AML-193 (cell line): ENCODE measurements at regions not wholly inside any gene's neighbourhood (a gene's known extent, or its start where the extent isn't known, plus 50 kb on each side); places are given as distances from the start of the nearest gene placed in this dataset.

Experiments
- DNase-seq, 2 experiments: peaks; one replicate each; lab custom pipeline; 2025; lab: John Stamatoyannopoulos, UW

GRCh38 chr10:128713471-128713870 lies 587.2 kb upstream of the MKI67 start:
- no peak for DNase-seq

- DNase-seq, result no peak
Measured at GRCh38 chr10:128713874-128714570, 587.8 kb upstream of the MKI67 start.

GRCh38 chr10:128714644-128715415 lies 588.6 kb upstream of the MKI67 start:
- DNase-seq, result no peak

GRCh38 chr10:128716181-128716580 lies 590.0 kb upstream of the MKI67 start:
- DNase-seq, result no peak

- no peak for DNase-seq
Measured at GRCh38 chr10:128721963-128722445, 595.8 kb upstream of the MKI67 start.

- no peak for DNase-seq
Measured at GRCh38 chr10:128722947-128723346, 596.7 kb upstream of the MKI67 start.

- DNase-seq, result no peak
Measured at GRCh38 chr10:128723631-128724205, 597.5 kb upstream of the MKI67 start.

- no peak for DNase-seq
Measured at GRCh38 chr10:128725531-128725930, 599.3 kb upstream of the MKI67 start.

- peak; percentile 22 to 88 for DNase-seq
Measured at GRCh38 chr10:128727114-128727513, 600.9 kb upstream of the MKI67 start.

- DNase-seq, result no peak
Measured at GRCh38 chr10:128729910-128730420, 603.7 kb upstream of the MKI67 start.

- no peak for DNase-seq
Measured at GRCh38 chr10:128730922-128731321, 604.7 kb upstream of the MKI67 start.

GRCh38 chr10:128734161-128734560 lies 607.9 kb upstream of the MKI67 start:
- DNase-seq, result no peak

- no peak for DNase-seq
Measured at GRCh38 chr10:128734734-128735133, 608.5 kb upstream of the MKI67 start.

GRCh38 chr10:128735996-128736395 lies 609.8 kb upstream of the MKI67 start:
- DNase-seq, result no peak

GRCh38 chr10:128738386-128738915 lies 612.2 kb upstream of the MKI67 start:
- no peak for DNase-seq

- no peak for DNase-seq
Measured at GRCh38 chr10:128739930-128740329, 613.7 kb upstream of the MKI67 start.

- DNase-seq, result no peak
Measured at GRCh38 chr10:128741180-128741579, 615.0 kb upstream of the MKI67 start.

GRCh38 chr10:128741680-128742079 lies 615.5 kb upstream of the MKI67 start:
- DNase-seq, result no peak

- DNase-seq, result no peak
Measured at GRCh38 chr10:128744092-128744491, 617.9 kb upstream of the MKI67 start.

GRCh38 chr10:128744811-128745305 lies 618.6 kb upstream of the MKI67 start:
- no peak for DNase-seq

GRCh38 chr10:128747582-128748346 lies 621.5 kb upstream of the MKI67 start:
- no peak for DNase-seq

GRCh38 chr10:128751284-128751683 lies 625.1 kb upstream of the MKI67 start:
- DNase-seq, result no peak
